Pancreas (tissue), 10 donors: ENCODE measurements at regions not wholly inside any gene's neighbourhood (a gene's known extent, or its start where the extent isn't known, plus 50 kb on each side); places are given as distances from the start of the nearest gene placed in this dataset.

Experiments used
- ATAC-seq, 4 donors: fragments of 200-7000 bp; cut with Tn5 transposase; one replicate each; pipeline versions ENCODE4 v1.8.0 to v1.9.1; 2020; ENCODE audit warnings: mild to moderate bottlenecking in 4 of 4, moderate library complexity in 4 of 4
- DNase-seq, 6 donors: peaks; one replicate each; pipeline ENCODE4 v3.0.0-alpha.2; 2020
- FAIRE-seq: peaks from 2 replicates; lab custom pipeline; 2012; peaks lifted over from hg19 to GRCh38; lab: Jason Lieb, UNC
- H3K27ac ChIP-seq, 4 donors: fragments of 200-600 bp; sonication (generic); 1 replicate in 3 of 4; 2 replicates in 1 of 4; pipeline versions ENCODE4 v1.5.0 to v1.8.0; 2020
- H3K27me3 ChIP-seq, 4 donors: fragments of 200-600 bp; one replicate each; pipeline ENCODE4 v1.8.0; 2021
- H3K36me3 ChIP-seq, 3 donors: fragments of 200-600 bp; sonication (generic) in 1 of 3; one replicate each; pipeline versions ENCODE4 v1.5.0 to v1.8.0; 2020 to 2021
- H3K4me1 ChIP-seq, 3 donors: fragments of 200-600 bp; one replicate each; pipeline ENCODE4 v1.8.0; 2021
- H3K4me3 ChIP-seq, 4 donors: fragments of 200-600 bp; sonication (generic) in 2 of 4; one replicate each; pipeline versions ENCODE4 v1.5.0 to v1.8.0; 2020 to 2021
- H3K9me3 ChIP-seq, 4 donors: fragments of 200-600 bp; one replicate each; pipeline ENCODE4 v1.8.0; 2021
- CTCF ChIP-seq, 4 donors: fragments of 200-600 bp; sonication (generic) in 3 of 4; IDR thresholded peaks; one replicate each; pipeline versions ENCODE4 v1.5.0 to v1.8.0; 2021; ENCODE audit warnings: antibody characterized with exemption in 4 of 4
- WGBS, 2 donors: extraction: QIAGEN DNeasy Blood & Tissue Kit; methylation state at CpG; one replicate each; pipeline ENCODE4 v1.1.7; 2013; 5-methylcytosine and 5-hydroxymethylcytosine counted together
- intact Hi-C, 3 donors: fragments of 100-400 bp; cut with DNase I; formaldehyde crosslinking; loops; one replicate each; pipeline versions ENCODE4 v1.11.1 to v1.14.2; 2022
- donor health status: healthy with polysubstance abuse.
- donor health status: DM: no; HTN: no; CAD: no; lungs with moderate emphysema.
- donor health status: DM: no; HTN: no; CAD: no.
- donor health status: control.
- donor health status: control.
- donor health status: Bipolar disorder and iron deficiency.
- donor health status: DM: yes; HTN: yes; CAD: no.
- donor health status: DM: no; HTN: no; CAD: no.
- donor health status: DM: no; HTN: no; CAD: no.
- donor health status: DM: yes; HTN: yes; CAD: no.

- no peak for ATAC-seq
- no peak overlapping the region for H3K4me3 ChIP-seq
- no peak for TF ChIP-seq CTCF (IDR thresholded peaks at IDR 0.05)
- H3K4me1 ChIP-seq, result no peaks in the 10 kb centered on the region
- no peak for DNase-seq
- no peaks in the 10 kb centered on the region for H3K9me3 ChIP-seq
- no peaks in the 10 kb centered on the region for H3K27me3 ChIP-seq
- H3K27ac ChIP-seq, result no peak overlapping the region
- WGBS, 2 donors, result 69 to 71% methylated on average over 2 of the region's 2 CpGs
- no peak for FAIRE-seq
- intact Hi-C loops, result no loop called here
- no peaks in the 10 kb centered on the region for H3K36me3 ChIP-seq
Measured at GRCh38 chr2:217097346-217097745, 237.5 kb upstream of the TNP1 start.

GRCh38 chr2:217096474-217097225 lies 236.8 kb upstream of the TNP1 start:
- Histone ChIP-seq H3K4me1 (no peaks in the 10 kb centered on the region), H3K4me3 (no peak overlapping the region), H3K36me3 (no peaks in the 10 kb centered on the region), H3K27me3 (no peaks in the 10 kb centered on the region), H3K9me3 (no peaks in the 10 kb centered on the region), H3K27ac (no peak overlapping the region)
- DNase-seq, result no peak
- no peak for ATAC-seq
- FAIRE-seq, result no peak
- 60 to 64% methylated on average over 7 of the region's 7 CpGs for WGBS, 2 donors
- TF ChIP-seq CTCF (IDR thresholded peaks at IDR 0.05), result no peak
- intact Hi-C loops, result no loop called here

- FAIRE-seq, result no peak
Measured at GRCh38 chr2:217095511-217096205, 235.8 kb upstream of the TNP1 start.

GRCh38 chr2:217092710-217093379 lies 233.0 kb upstream of the TNP1 start:
- intact Hi-C loops, result no loop called here
- 79 to 88% methylated on average over 11 to 17 of the region's 17 CpGs for WGBS, 2 donors
- H3K4me3 ChIP-seq, result no peak overlapping the region

More at GRCh38 chr2:217095511-217096205, 235.8 kb upstream of the TNP1 start:
- no peak overlapping the region for H3K27ac ChIP-seq
- H3K9me3 ChIP-seq, result no peaks in the 10 kb centered on the region
- H3K36me3 ChIP-seq, result no peaks in the 10 kb centered on the region
- H3K27me3 ChIP-seq, result no peaks in the 10 kb centered on the region
- H3K4me1 ChIP-seq, result no peaks in the 10 kb centered on the region
- WGBS, 2 donors, result 41 to 43% methylated on average over 4 of the region's 4 CpGs
- intact Hi-C loops, result no loop called here
- DNase-seq, result no peak
- no peak overlapping the region for H3K4me3 ChIP-seq
- no peak for TF ChIP-seq CTCF (IDR thresholded peaks at IDR 0.05)
- ATAC-seq, result no peak

More at GRCh38 chr2:217092710-217093379, 233.0 kb upstream of the TNP1 start:
- FAIRE-seq (no peak), DNase-seq (no peak), ATAC-seq (peak in 1 of 4 donors; percentile 26)
- Histone ChIP-seq H3K27me3 (no peaks in the 10 kb centered on the region), H3K9me3 (no peaks in the 10 kb centered on the region), H3K27ac (no peak overlapping the region), H3K36me3 (no peaks in the 10 kb centered on the region), H3K4me1 (no peaks in the 10 kb centered on the region)
- TF ChIP-seq CTCF (IDR thresholded peaks at IDR 0.05), result no peak
